ENCODE measurements at regions not wholly inside any gene's neighbourhood (a gene's known extent, or its start where the extent isn't known, plus 50 kb on each side); places are given as distances from the start of the nearest gene placed in this dataset.

GRCh38 chrX:127459790-127460189, 592.4 kb downstream of the ACTRT1 start:
- TF ChIP-seq POLR2AphosphoS5 (IDR thresholded peaks at IDR 0.05) (no peak), POLR2A (IDR thresholded peaks at IDR 0.05) (no peak)
- TF ChIP-seq, protein P1, sequence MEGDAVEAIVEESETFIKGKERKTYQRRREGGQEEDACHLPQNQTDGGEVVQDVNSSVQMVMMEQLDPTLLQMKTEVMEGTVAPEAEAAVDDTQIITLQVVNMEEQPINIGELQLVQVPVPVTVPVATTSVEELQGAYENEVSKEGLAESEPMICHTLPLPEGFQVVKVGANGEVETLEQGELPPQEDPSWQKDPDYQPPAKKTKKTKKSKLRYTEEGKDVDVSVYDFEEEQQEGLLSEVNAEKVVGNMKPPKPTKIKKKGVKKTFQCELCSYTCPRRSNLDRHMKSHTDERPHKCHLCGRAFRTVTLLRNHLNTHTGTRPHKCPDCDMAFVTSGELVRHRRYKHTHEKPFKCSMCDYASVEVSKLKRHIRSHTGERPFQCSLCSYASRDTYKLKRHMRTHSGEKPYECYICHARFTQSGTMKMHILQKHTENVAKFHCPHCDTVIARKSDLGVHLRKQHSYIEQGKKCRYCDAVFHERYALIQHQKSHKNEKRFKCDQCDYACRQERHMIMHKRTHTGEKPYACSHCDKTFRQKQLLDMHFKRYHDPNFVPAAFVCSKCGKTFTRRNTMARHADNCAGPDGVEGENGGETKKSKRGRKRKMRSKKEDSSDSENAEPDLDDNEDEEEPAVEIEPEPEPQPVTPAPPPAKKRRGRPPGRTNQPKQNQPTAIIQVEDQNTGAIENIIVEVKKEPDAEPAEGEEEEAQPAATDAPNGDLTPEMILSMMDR (IDR thresholded peaks at IDR 0.05) = no peak
